ENCODE measurements at regions not wholly inside any gene's neighbourhood (a gene's known extent, or its start where the extent isn't known, plus 50 kb on each side); places are given as distances from the start of the nearest gene placed in this dataset.

DNA sequence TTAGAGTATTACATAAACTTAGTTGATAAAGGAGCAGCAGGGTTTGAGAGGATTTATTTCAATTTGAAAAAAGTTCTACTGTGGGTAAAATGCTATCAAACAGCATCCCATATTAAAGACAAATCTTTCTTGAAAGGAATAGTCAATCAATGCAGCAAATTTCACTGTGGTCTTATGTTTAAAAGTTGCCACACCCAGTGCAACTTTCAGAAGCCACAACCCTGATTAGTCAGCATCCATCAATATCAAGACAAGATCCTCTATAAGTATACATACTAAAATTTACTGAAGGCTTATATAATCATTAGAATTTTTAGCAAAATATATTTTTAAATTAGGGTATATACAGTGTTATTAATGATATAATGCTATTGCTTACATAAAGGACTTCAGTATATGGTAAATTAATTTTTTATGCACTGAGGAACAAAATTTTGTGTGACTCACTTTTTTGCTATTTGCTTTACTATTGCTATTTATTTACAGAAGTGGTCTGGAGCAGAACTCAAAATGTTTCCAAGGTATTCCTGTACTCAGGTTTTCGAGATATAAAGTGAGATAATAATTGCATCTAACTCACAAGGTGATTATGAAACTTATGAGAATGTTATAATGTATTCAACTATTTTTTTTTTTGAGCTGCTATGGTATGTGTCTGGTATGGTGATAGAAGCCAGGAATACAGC lies 1127.6 kb downstream of the ADGRL3 start:
- no peak overlapping the region for H3K27ac Mint-ChIP-seq
- no peaks in the 10 kb centered on the region for H3K27me3 Mint-ChIP-seq
- no peak overlapping the region for H3K4me3 Mint-ChIP-seq
- intact Hi-C loops (cut with micrococcal nuclease), result no loop called here
- peaks cover 20% of the 10 kb centered on the region for H3K9me3 Mint-ChIP-seq
- no peaks in the 10 kb centered on the region for H3K4me1 Mint-ChIP-seq (ENCODE audit: low read depth)
- H3K36me3 Mint-ChIP-seq (ENCODE audit: low read depth), result no peaks in the 10 kb centered on the region

DNA sequence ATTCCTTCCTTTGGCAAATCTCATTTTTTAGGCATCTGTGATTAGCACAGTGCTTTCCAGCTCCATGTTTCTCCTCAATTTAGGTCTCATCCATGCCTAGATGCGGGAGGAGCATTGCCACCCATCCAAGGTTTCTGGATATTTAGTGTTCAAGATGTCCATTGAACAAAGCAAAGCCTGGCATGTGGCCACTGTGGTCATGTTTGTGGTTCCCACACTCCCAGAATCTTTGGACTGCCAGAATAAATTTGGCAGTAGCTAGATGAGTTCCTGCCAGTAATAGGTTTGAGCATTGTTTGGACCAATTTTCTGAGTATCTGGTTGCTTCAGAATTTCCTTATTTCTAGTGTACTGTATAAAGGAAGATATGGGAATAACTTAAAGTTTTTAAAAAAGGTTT lies 1124.1 kb downstream of the ADGRL3 start:
- intact Hi-C loops (cut with micrococcal nuclease), result no loop called here
- Mint-ChIP-seq H3K27ac (no peak overlapping the region), H3K36me3 (ENCODE audit: low read depth) (no peaks in the 10 kb centered on the region), H3K4me3 (no peak overlapping the region), H3K27me3 (no peaks in the 10 kb centered on the region), H3K4me1 (ENCODE audit: low read depth) (no peaks in the 10 kb centered on the region), H3K9me3 (no peaks in the 10 kb centered on the region)

DNA sequence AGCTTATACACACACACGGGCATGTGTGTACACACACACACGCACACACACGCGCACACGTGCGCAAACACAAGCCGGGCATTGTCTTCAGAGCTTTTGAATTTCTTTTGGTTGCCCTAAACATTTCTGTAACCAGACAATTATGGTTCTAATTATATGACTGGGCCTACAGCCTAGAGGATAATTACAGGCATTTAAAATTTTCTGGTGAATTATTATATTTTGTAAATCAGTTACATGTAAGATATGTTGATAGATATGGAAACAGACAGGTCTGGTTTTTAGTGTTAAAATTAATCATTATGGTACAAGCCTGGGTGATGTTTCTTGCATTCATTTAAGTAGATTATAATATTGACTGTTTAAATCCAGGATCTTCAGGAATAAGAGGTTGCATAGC lies 1120.5 kb downstream of the ADGRL3 start:
- H3K9me3 Mint-ChIP-seq, result peaks cover 11% of the 10 kb centered on the region
- no peak overlapping the region for H3K4me3 Mint-ChIP-seq
- no peaks in the 10 kb centered on the region for H3K4me1 Mint-ChIP-seq (ENCODE audit: low read depth)
- intact Hi-C loops (cut with micrococcal nuclease), result no loop called here
- no peak overlapping the region for H3K27ac Mint-ChIP-seq
- no peaks in the 10 kb centered on the region for H3K27me3 Mint-ChIP-seq
- no peaks in the 10 kb centered on the region for H3K36me3 Mint-ChIP-seq (ENCODE audit: low read depth)

DNA sequence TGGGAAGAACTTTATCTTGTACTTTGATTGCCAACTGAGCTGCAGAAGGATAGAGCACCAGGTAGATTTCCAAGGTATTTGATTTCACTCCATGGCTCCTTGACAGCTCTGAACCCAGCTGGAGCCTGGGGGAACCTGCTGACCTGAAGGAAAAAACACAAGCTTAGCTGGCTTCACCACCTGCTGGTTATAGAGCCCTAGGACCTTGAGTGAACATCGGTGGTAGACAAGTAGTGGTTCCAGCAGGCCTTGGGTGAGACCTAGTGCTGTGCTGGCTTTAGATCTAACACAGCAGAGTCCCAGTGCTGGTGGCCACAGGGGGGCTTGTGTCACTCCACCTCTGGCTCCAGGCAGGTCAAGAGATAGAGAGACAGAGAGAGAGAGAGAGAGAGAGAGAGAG lies 1102.6 kb downstream of the ADGRL3 start:
- peaks cover 30% of the 10 kb centered on the region for H3K9me3 Mint-ChIP-seq

DNA sequence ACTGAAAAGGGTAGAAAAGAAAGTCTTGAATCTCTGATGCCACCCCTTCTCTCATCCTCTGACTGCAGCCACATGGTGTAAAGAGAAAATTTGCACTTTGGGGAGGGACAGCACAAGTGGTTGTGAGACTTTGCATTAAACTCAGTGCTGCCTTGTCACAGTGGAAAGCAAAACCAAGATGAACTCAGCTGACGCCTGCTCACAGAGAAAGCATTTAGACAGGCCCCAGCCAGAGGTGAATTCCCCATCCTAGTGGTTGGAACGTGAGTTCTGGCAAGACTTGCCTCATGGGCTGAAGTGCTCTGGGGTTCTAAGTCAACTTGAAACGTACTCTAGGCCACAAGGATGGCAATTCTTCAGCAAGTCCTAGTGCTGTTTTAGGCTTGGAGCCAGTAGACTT lies 1101.4 kb downstream of the ADGRL3 start:
- no peak overlapping the region for H3K4me3 Mint-ChIP-seq
- H3K4me1 Mint-ChIP-seq (ENCODE audit: low read depth), result no peaks in the 10 kb centered on the region
- H3K27me3 Mint-ChIP-seq, result no peaks in the 10 kb centered on the region
- no peak overlapping the region for H3K27ac Mint-ChIP-seq
- H3K36me3 Mint-ChIP-seq (ENCODE audit: low read depth), result no peaks in the 10 kb centered on the region
- intact Hi-C loops (cut with micrococcal nuclease), result no loop called here
- H3K9me3 Mint-ChIP-seq, result peaks cover 30% of the 10 kb centered on the region

More for the DNA sequence above, 1102.6 kb downstream of the ADGRL3 start:
- Mint-ChIP-seq H3K4me3 (no peak overlapping the region), H3K27me3 (no peaks in the 10 kb centered on the region), H3K4me1 (ENCODE audit: low read depth) (no peaks in the 10 kb centered on the region), H3K36me3 (ENCODE audit: low read depth) (no peaks in the 10 kb centered on the region), H3K27ac (no peak overlapping the region)
- intact Hi-C loops (cut with micrococcal nuclease), result no loop called here

DNA sequence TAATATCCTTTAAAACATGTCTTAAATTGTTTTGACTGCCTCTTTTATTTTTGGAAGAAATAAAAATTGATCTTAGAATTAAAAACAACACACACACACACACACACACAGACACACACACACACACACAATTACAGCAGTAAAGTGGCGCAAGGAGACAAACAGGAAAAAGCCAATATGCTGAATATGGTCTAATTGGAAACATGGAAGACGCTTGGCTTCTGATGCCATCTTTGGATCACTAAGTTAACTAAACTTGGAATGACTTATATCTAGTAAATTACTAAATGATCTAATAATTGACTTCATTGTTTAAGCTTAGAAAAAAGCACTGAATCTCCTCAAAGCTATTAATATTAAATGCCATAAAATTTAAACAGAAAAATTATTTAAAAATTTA lies 1093.4 kb downstream of the ADGRL3 start:
- Mint-ChIP-seq H3K36me3 (ENCODE audit: low read depth) (no peaks in the 10 kb centered on the region), H3K9me3 (peaks cover 32% of the 10 kb centered on the region), H3K4me1 (ENCODE audit: low read depth) (no peaks in the 10 kb centered on the region), H3K4me3 (no peak overlapping the region), H3K27me3 (no peaks in the 10 kb centered on the region), H3K27ac (no peak overlapping the region)
- intact Hi-C loops (cut with micrococcal nuclease), result no loop called here

DNA sequence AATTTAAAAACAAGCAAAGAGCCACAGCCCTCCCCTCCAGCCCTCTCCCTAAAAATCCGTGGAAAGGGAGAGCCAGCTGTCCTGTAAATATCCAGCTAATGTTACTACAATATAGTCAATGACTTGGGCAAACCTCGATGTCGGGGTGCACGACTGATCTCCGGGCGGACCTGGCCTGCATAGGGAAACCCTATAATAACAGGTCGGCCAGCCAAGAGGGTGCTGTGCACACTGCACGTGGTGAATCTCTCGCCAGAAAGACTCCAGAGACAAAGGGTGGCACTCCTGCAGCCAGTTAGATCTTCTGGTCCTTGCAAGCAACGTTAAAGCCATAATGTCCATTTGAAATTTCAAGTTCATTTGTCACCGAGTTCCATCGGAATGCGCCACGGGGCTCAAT lies 1092.8 kb downstream of the ADGRL3 start:
- intact Hi-C loops (cut with micrococcal nuclease), result no loop called here
- peaks cover 32% of the 10 kb centered on the region for H3K9me3 Mint-ChIP-seq
- H3K27me3 Mint-ChIP-seq, result no peaks in the 10 kb centered on the region
- H3K36me3 Mint-ChIP-seq (ENCODE audit: low read depth), result no peaks in the 10 kb centered on the region
- no peak overlapping the region for H3K4me3 Mint-ChIP-seq
- no peaks in the 10 kb centered on the region for H3K4me1 Mint-ChIP-seq (ENCODE audit: low read depth)
- H3K27ac Mint-ChIP-seq, result no peak overlapping the region

DNA sequence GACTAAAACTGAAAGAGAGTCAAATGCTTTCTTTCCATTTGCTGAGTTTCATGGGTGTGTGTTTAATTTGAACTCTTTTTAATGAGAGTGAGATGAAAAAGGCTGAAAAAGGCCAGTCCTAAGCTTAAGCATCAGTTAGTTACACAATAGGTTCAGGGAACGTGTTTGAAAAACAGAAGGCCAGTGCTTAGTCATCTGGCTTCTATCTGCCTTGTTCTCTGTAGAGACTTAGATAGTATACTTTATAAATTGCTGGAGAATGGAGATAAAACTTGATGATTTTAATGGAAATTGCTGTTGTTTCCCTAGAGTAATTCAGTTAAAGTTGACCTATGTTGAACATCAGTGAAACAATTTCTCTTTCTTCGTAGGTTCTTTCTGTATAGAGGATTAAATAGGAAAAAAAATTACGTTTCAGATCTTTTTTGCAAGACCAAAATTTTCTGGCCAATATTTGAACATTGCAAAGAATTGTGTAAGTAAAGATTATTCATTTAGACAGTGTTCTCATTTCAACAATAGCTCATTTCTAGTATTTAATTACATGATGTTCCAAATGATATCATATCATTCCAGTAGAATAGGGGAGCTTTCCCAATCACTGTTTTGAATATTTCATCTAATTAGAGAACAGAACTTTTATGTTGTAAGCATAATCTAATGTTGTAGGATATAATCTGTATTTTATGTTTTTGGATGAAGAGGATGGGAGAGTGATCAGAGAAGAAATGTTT lies 1088.8 kb downstream of the ADGRL3 start:
- Mint-ChIP-seq H3K9me3 (peaks cover 20% of the 10 kb centered on the region), H3K27me3 (no peaks in the 10 kb centered on the region)

DNA sequence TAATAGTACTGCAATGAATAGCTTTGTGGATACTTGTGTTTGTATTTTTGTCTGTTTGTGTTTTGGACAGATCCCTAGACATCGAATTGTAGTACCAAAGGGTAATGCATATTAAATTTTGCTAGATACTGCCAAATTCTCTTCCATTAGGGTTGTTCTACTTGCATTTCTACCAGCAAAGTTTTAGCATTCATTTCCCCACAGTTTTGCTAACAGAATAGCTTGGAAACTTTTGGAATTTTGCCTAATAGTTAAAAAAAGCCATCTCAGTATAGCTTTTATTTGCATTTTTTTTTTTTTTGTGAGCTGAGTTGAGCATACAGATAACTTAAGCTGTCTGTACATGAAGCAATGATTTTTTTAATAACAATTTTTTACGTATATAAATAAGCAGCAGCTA lies 1084.9 kb downstream of the ADGRL3 start:
- no peaks in the 10 kb centered on the region for H3K9me3 Mint-ChIP-seq
- intact Hi-C loops (cut with micrococcal nuclease), result no loop called here
- H3K36me3 Mint-ChIP-seq (ENCODE audit: low read depth), result no peaks in the 10 kb centered on the region
- H3K27ac Mint-ChIP-seq, result no peak overlapping the region
- H3K27me3 Mint-ChIP-seq, result no peaks in the 10 kb centered on the region
- no peaks in the 10 kb centered on the region for H3K4me1 Mint-ChIP-seq (ENCODE audit: low read depth)
- no peak overlapping the region for H3K4me3 Mint-ChIP-seq

More for the DNA sequence above, 1088.8 kb downstream of the ADGRL3 start:
- intact Hi-C loops (cut with micrococcal nuclease), result no loop called here
- no peak overlapping the region for H3K4me3 Mint-ChIP-seq
- H3K27ac Mint-ChIP-seq, result no peak overlapping the region
- no peaks in the 10 kb centered on the region for H3K4me1 Mint-ChIP-seq (ENCODE audit: low read depth)
- no peaks in the 10 kb centered on the region for H3K36me3 Mint-ChIP-seq (ENCODE audit: low read depth)

DNA sequence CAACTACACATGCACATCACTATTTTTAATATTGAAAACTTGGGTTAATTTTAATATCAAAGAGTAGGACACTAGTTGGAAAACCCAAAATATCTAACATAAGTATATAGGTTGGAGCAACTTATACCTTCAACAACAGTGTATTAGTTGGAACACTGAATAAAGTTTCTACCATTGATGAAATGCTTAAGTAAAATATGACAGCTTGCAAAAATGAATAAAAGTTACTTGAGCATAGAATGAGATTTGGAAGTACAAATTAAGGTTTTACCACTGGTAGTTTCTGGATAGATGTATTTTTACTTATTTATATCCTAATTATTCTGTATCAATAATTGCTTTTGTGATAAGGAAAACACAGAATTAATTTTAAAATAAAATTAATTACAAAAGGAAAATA lies 1079.6 kb downstream of the ADGRL3 start:
- H3K4me1 Mint-ChIP-seq (ENCODE audit: low read depth), result no peaks in the 10 kb centered on the region
- no peaks in the 10 kb centered on the region for H3K27me3 Mint-ChIP-seq
- no peak overlapping the region for H3K27ac Mint-ChIP-seq
- no peaks in the 10 kb centered on the region for H3K36me3 Mint-ChIP-seq (ENCODE audit: low read depth)
- intact Hi-C loops (cut with micrococcal nuclease), result no loop called here
- H3K9me3 Mint-ChIP-seq, result peaks cover 12% of the 10 kb centered on the region
- no peak overlapping the region for H3K4me3 Mint-ChIP-seq

DNA sequence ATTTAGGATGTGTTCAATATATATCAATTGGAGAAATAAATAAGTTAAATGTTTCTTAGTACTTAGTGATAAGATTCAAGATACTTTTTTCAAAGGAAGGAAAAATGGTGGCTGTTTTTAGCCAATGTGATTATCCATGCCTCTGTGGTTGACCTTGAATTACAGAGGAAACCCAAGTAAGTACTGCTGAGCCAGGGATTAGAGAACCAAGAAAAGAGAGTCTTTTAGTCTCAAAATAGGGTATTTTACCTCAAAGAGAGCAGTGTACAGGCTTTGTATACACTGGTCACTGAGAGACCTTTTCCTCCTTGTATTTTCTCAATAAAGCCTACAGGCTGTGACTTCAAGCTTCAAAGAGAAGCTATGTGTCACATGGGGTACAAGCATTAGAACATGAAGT lies 1075.3 kb downstream of the ADGRL3 start:
- H3K27ac Mint-ChIP-seq, result no peak overlapping the region
- no peak overlapping the region for H3K4me3 Mint-ChIP-seq
- H3K4me1 Mint-ChIP-seq (ENCODE audit: low read depth), result no peaks in the 10 kb centered on the region
- H3K36me3 Mint-ChIP-seq (ENCODE audit: low read depth), result no peaks in the 10 kb centered on the region
- intact Hi-C loops (cut with micrococcal nuclease), result no loop called here
- H3K9me3 Mint-ChIP-seq, result peaks cover 29% of the 10 kb centered on the region
- no peaks in the 10 kb centered on the region for H3K27me3 Mint-ChIP-seq

DNA sequence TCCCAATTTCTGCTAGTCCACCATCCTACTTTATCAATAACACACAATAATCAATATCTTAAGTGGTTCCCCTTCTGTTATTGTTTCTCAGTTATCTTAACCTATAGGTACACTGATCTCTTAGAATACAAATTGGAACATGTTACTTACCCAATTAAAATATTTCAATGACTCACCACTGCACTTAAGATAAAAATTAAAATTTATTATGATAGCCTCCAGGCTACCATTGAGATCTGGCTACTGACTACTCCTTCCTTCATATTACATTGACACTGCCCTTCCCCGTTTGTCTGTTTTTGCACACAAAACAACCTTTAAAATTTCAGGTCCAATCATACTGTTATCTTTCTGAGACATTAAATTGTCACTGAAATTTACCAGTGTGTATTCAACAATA lies 1074.7 kb downstream of the ADGRL3 start:
- H3K4me1 Mint-ChIP-seq (ENCODE audit: low read depth), result no peaks in the 10 kb centered on the region
- no peaks in the 10 kb centered on the region for H3K27me3 Mint-ChIP-seq
- no peak overlapping the region for H3K4me3 Mint-ChIP-seq
- peaks cover 29% of the 10 kb centered on the region for H3K9me3 Mint-ChIP-seq
- no peak overlapping the region for H3K27ac Mint-ChIP-seq
- H3K36me3 Mint-ChIP-seq (ENCODE audit: low read depth), result no peaks in the 10 kb centered on the region
- intact Hi-C loops (cut with micrococcal nuclease), result no loop called here

DNA sequence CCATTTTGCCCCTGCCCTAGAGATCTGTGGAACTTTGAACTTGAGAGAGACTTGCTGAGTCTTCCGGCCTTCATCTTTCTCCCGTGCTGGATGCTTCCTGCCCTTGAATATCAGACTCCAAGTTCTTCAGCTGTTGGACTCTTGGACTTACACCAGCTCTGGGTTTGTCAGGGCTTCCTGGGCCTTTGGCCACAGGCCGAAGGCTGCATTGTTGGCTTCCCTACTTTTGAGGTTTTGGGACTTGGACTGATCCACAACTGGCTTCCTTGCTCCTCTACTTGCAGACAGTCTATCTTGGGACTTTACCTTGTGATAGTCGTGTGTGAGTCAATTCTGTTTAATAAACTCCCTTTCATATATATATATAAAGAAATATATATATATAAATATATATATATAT lies 1071.0 kb downstream of the ADGRL3 start:
- Mint-ChIP-seq H3K4me3 (no peak overlapping the region), H3K9me3 (peaks cover 24% of the 10 kb centered on the region), H3K27me3 (no peaks in the 10 kb centered on the region)

DNA sequence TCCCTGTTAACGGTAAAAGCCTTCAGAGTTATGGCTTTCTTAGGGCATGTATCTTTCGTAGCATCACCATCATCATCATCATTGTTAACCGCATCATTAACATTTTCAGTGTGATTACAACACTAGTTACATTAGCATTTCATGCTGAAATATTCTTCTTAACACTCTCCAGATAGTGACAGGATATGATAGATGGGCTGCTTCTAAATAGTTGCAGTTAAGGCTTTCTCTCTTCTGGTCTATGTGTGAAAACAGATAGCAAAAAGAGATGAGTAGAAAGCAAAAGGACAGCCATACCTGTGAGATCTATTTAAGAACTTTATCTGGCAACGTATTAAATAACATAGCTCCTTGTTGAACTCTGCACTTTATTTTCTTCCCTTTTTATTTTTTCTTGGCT lies 1069.8 kb downstream of the ADGRL3 start:
- Mint-ChIP-seq H3K4me3 (no peak overlapping the region), H3K27me3 (no peaks in the 10 kb centered on the region), H3K9me3 (peaks cover 19% of the 10 kb centered on the region), H3K36me3 (ENCODE audit: low read depth) (no peaks in the 10 kb centered on the region), H3K27ac (no peak overlapping the region), H3K4me1 (ENCODE audit: low read depth) (no peaks in the 10 kb centered on the region)
- intact Hi-C loops (cut with micrococcal nuclease), result no loop called here

More for the DNA sequence above, 1071.0 kb downstream of the ADGRL3 start:
- no peaks in the 10 kb centered on the region for H3K36me3 Mint-ChIP-seq (ENCODE audit: low read depth)
- intact Hi-C loops (cut with micrococcal nuclease), result no loop called here
- no peaks in the 10 kb centered on the region for H3K4me1 Mint-ChIP-seq (ENCODE audit: low read depth)
- no peak overlapping the region for H3K27ac Mint-ChIP-seq

DNA sequence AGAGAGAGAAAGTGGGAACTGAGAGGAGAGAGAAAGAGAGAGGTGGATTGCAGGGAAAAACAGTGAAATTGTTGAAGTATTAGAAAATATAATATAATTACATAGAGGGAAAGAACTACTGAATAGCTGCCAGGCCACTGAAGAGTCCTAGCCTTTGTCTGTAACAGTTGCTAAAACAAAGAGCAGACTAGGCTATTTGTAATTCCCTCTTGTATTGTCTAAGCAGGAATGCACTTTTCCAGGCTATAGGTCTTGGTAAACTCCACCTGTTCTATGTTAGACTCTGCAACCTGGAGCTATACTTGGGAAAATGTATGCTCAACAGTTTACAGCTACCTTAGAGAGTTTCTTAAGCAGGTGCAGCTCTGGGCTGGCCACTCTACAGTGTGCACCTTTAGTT lies 1063.3 kb downstream of the ADGRL3 start:
- H3K27ac Mint-ChIP-seq, result no peak overlapping the region
- H3K27me3 Mint-ChIP-seq, result no peaks in the 10 kb centered on the region
- H3K9me3 Mint-ChIP-seq, result peaks cover 8% of the 10 kb centered on the region
- H3K4me3 Mint-ChIP-seq, result no peak overlapping the region
- intact Hi-C loops (cut with micrococcal nuclease), result no loop called here
- no peaks in the 10 kb centered on the region for H3K4me1 Mint-ChIP-seq (ENCODE audit: low read depth)
- H3K36me3 Mint-ChIP-seq (ENCODE audit: low read depth), result no peaks in the 10 kb centered on the region
